Peyer's patch (tissue), 4 donors: ENCODE measurements at regions not wholly inside any gene's neighbourhood (a gene's known extent, or its start where the extent isn't known, plus 50 kb on each side); places are given as distances from the start of the nearest gene placed in this dataset.

Experiments used
- DNase-seq, 3 donors: peaks; one replicate each; pipeline ENCODE4 v3.0.0-alpha.2; 2017 to 2019
- H3K27ac ChIP-seq, 4 donors: fragments of 200-600 bp; sonication (generic); one replicate each; pipeline ENCODE4 v1.5.1; 2016 to 2019
- H3K27me3 ChIP-seq, 2 donors: fragments of 200-600 bp; sonication (generic); one replicate each; pipeline ENCODE4 v1.5.1; 2019
- H3K36me3 ChIP-seq, 3 donors: fragments of 200-600 bp; sonication (generic); one replicate each; pipeline ENCODE4 v1.5.1; 2016 to 2019
- H3K4me1 ChIP-seq, 4 donors: fragments of 200-600 bp; sonication (generic); one replicate each; pipeline ENCODE4 v1.5.1; 2016 to 2019
- H3K4me3 ChIP-seq, 4 donors: fragments of 200-600 bp; sonication (generic); 1 replicate in 3 of 4; 2 replicates in 1 of 4; pipeline ENCODE4 v1.5.1; 2016 to 2019; ENCODE audit warnings: mild to moderate bottlenecking in 1 of 4
- H3K9me3 ChIP-seq, 4 donors: fragments of 200-600 bp; sonication (generic); one replicate each; pipeline ENCODE4 v1.5.1; 2016 to 2019; ENCODE audit warnings: mild to moderate bottlenecking in 1 of 4
- CTCF ChIP-seq, 6 experiments: fragments of 450-650 bp in 4 of 6; fragments of 200-600 bp in 2 of 6; sonication (generic) in 1 of 6; IDR thresholded peaks; one replicate each; pipeline ENCODE4 v1.5.1; 2017 to 2019; ENCODE audit warnings: antibody characterized with exemption in 6 of 6, mild to moderate bottlenecking in 3 of 6, moderate library complexity in 1 of 6
- POLR2A ChIP-seq, 2 donors: fragments of 450-650 bp; IDR thresholded peaks; one replicate each; pipeline ENCODE4 v1.5.1; 2017; ENCODE audit warnings: antibody characterized with exemption in 2 of 2, mild to moderate bottlenecking in 2 of 2, moderate library complexity in 2 of 2

GRCh38 chr9:32867601-32868204 is 84.4 kb downstream of the TMEM215 start:
- no peak for TF ChIP-seq POLR2A (IDR thresholded peaks at IDR 0.05)
- TF ChIP-seq CTCF (IDR thresholded peaks at IDR 0.05): no peak
- Histone ChIP-seq H3K27me3 (no peaks in the 10 kb centered on the region), H3K4me3 (no peak overlapping the region), H3K36me3 (no peaks in the 10 kb centered on the region), H3K9me3 (no peaks in the 10 kb centered on the region), H3K27ac (no peak overlapping the region), H3K4me1 (no peaks in the 10 kb centered on the region)
- no peak for DNase-seq

- Histone ChIP-seq H3K4me1 (no peaks in the 10 kb centered on the region), H3K36me3 (no peaks in the 10 kb centered on the region), H3K4me3 (no peak overlapping the region), H3K27ac (no peak overlapping the region), H3K9me3 (no peaks in the 10 kb centered on the region), H3K27me3 (no peaks in the 10 kb centered on the region)
- no peak for DNase-seq
- TF ChIP-seq POLR2A (IDR thresholded peaks at IDR 0.05): no peak
- no peak for TF ChIP-seq CTCF (IDR thresholded peaks at IDR 0.05)
Measured at GRCh38 chr9:32869404-32869803, 86.1 kb downstream of the TMEM215 start.

GRCh38 chr9:32873131-32873530 is 89.8 kb downstream of the TMEM215 start:
- H3K4me3 ChIP-seq: no peak overlapping the region
- TF ChIP-seq CTCF (IDR thresholded peaks at IDR 0.05) (no peak), POLR2A (IDR thresholded peaks at IDR 0.05) (no peak)
- DNase-seq: no peak
- no peaks in the 10 kb centered on the region for H3K4me1 ChIP-seq
- H3K36me3 ChIP-seq: no peaks in the 10 kb centered on the region
- H3K27ac ChIP-seq: no peak overlapping the region
- H3K9me3 ChIP-seq: no peaks in the 10 kb centered on the region
- H3K27me3 ChIP-seq: no peaks in the 10 kb centered on the region

DNA sequence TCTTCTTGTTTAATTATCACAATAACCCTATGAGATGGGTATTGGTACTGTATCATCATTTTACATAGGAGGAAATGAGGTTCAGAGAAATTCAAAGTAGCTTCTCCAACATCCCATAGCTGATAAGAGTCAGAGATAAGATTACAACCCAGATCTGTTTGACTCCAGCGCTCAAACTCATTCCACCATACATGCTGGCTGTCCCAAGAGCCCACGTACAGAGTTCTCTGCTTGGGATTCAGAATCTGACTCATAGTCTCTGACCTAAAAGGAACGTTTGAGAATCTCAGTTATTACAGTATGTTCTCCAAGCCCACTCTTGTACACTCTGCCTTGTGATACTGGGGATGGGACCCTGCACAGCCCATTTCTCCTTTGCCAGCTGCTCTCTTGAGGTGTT is 90.2 kb downstream of the TMEM215 start:
- Histone ChIP-seq H3K27ac (no peak overlapping the region), H3K9me3 (no peaks in the 10 kb centered on the region), H3K4me3 (no peak overlapping the region), H3K4me1 (no peaks in the 10 kb centered on the region), H3K36me3 (no peaks in the 10 kb centered on the region), H3K27me3 (no peaks in the 10 kb centered on the region)
- no peak for DNase-seq
- TF ChIP-seq POLR2A (IDR thresholded peaks at IDR 0.05): no peak
- no peak for TF ChIP-seq CTCF (IDR thresholded peaks at IDR 0.05)

- no peaks in the 10 kb centered on the region for H3K27me3 ChIP-seq
- DNase-seq: no peak
- H3K9me3 ChIP-seq: no peaks in the 10 kb centered on the region
- no peaks in the 10 kb centered on the region for H3K36me3 ChIP-seq
- no peak for TF ChIP-seq POLR2A (IDR thresholded peaks at IDR 0.05)
- TF ChIP-seq CTCF (IDR thresholded peaks at IDR 0.05): no peak
- no peaks in the 10 kb centered on the region for H3K4me1 ChIP-seq
- no peak overlapping the region for H3K4me3 ChIP-seq
- no peak overlapping the region for H3K27ac ChIP-seq
Measured at GRCh38 chr9:32875242-32875641, 91.9 kb downstream of the TMEM215 start.

GRCh38 chr9:32875748-32876147 is 92.4 kb downstream of the TMEM215 start:
- no peak overlapping the region for H3K27ac ChIP-seq
- TF ChIP-seq POLR2A (IDR thresholded peaks at IDR 0.05) (no peak), CTCF (IDR thresholded peaks at IDR 0.05) (no peak)
- no peak for DNase-seq
- H3K4me3 ChIP-seq: no peak overlapping the region
- no peaks in the 10 kb centered on the region for H3K4me1 ChIP-seq
- H3K36me3 ChIP-seq: no peaks in the 10 kb centered on the region
- H3K9me3 ChIP-seq: no peaks in the 10 kb centered on the region
- H3K27me3 ChIP-seq: no peaks in the 10 kb centered on the region
